ENCODE measurements at regions not wholly inside any gene's neighbourhood (a gene's known extent, or its start where the extent isn't known, plus 50 kb on each side); places are given as distances from the start of the nearest gene placed in this dataset.

DNA sequence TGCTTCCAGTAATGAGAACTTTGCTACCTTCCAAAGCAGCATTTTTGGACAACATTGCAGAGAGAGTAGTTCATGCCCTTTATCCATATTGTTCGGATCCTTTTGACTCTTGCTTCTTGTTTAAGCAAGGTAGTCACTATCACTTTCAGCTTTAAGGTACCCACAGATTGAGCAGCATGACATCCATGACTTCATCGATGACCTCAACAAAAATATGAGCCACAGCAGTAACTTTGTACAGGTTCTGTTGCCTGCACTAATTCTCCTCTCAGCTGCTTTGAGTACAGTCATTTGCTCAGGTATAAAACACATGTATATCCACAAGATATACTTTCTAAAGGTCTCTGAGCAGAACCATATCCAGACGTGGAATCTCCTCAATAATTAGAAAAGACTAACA is 546.3 kb downstream of the SOX6 start:
- Histone ChIP-seq H3K27me3 (no peaks in the 10 kb centered on the region), H3K36me3 (no peaks in the 10 kb centered on the region), H3K4me3 (no peak overlapping the region), H3K4me1 (no peaks in the 10 kb centered on the region), H3K27ac (no peak overlapping the region), H3K9me3 (no peaks in the 10 kb centered on the region)
- WGBS, 2 donors: 80 to 88% methylated on average over 3 of the region's 3 CpGs
- intact Hi-C loops (cut with DNase I): no loop called here
- no peak for DNase-seq
- no peak for TF ChIP-seq POLR2A (IDR thresholded peaks at IDR 0.05)
- TF ChIP-seq, protein P1, sequence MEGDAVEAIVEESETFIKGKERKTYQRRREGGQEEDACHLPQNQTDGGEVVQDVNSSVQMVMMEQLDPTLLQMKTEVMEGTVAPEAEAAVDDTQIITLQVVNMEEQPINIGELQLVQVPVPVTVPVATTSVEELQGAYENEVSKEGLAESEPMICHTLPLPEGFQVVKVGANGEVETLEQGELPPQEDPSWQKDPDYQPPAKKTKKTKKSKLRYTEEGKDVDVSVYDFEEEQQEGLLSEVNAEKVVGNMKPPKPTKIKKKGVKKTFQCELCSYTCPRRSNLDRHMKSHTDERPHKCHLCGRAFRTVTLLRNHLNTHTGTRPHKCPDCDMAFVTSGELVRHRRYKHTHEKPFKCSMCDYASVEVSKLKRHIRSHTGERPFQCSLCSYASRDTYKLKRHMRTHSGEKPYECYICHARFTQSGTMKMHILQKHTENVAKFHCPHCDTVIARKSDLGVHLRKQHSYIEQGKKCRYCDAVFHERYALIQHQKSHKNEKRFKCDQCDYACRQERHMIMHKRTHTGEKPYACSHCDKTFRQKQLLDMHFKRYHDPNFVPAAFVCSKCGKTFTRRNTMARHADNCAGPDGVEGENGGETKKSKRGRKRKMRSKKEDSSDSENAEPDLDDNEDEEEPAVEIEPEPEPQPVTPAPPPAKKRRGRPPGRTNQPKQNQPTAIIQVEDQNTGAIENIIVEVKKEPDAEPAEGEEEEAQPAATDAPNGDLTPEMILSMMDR (IDR thresholded peaks at IDR 0.05): no peak

DNA sequence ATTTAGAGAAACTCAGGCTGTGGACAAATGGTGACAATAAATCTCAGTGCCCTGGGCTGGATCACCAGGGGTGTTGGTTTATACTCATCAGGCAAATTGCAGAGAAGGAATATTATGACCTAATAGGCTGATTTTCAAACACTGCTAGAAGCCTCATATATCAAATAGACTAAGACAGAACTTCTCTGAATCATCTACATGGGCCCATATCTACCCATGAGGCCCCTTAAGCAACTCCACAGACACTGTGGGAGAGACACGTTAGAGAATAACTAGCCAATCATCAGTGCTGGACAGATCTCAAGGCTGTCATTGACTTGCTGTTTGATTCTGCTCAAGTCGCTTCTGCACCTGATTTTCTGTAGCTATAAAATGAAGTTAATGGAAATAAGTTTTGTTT is 545.8 kb downstream of the SOX6 start:
- no peak for DNase-seq
- no peak overlapping the region for H3K27ac ChIP-seq
- no peaks in the 10 kb centered on the region for H3K9me3 ChIP-seq
- intact Hi-C loops (cut with DNase I): no loop called here
- no peaks in the 10 kb centered on the region for H3K27me3 ChIP-seq
- no peak overlapping the region for H3K4me3 ChIP-seq
- H3K36me3 ChIP-seq: no peaks in the 10 kb centered on the region
- 64 to 77% methylated on average over 2 of the region's 2 CpGs for WGBS, 2 donors
- H3K4me1 ChIP-seq: peaks cover 0 to 3% (median 0%) of the 10 kb centered on the region in 3 donors
- TF ChIP-seq, protein P1 (IDR thresholded peaks at IDR 0.05): no peak
- no peak for TF ChIP-seq POLR2A (IDR thresholded peaks at IDR 0.05)

DNA sequence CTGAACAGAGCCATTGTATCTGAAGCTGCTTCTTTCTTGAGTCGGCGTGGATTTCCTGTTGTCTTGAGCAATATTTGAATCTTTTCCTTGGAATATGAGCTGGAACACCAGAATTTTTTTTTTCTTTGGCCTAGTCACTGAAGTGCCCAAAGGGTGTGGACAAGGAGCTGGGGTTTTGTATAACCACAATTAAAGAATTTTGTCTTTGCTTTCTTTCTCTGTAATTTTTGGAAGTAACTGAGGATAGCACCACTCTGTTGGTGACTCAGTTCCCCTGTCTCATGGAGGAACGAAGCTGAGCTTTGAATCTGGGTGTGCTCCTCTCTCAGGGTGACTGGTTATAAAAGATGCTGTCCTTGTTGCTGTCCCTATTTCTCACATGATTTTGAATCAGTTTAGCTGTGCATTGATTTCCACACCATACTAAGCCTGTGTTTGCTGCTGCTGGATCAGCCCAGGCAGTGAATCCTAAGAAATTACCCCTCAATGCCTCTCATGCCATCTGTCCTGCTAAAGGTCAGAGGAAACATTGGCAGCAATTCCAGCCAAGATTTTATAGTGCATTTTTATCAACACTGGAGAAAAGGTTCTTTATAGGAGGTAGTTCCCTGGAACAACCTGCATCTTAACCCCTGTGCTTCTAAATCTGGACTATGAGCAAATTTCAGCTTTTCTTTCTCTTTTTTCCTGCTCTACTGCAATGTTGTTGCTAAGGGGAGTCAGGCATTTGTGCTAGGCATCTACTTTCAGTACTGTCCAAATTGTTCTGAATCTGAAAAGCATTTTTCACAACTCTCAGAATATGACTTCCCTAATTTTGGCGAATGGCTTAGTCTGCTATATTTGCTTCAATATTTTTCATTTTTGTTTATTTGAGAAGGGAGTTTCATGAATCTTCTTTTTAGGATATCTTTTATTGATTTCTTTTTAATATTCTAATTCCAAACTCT is 540.8 kb downstream of the SOX6 start:
- Histone ChIP-seq H3K27ac (peak overlapping the region in 1 of 4 donors; percentile 3), H3K4me3 (no peak overlapping the region), H3K9me3 (no peaks in the 10 kb centered on the region), H3K4me1 (peaks cover 0 to 25% (median 6%) of the 10 kb centered on the region in 3 donors), H3K27me3 (no peaks in the 10 kb centered on the region), H3K36me3 (no peaks in the 10 kb centered on the region)
- intact Hi-C loops (cut with DNase I): no loop called here
- 54 to 68% methylated on average over 4 of the region's 4 CpGs for WGBS, 2 donors
- TF ChIP-seq POLR2A (IDR thresholded peaks at IDR 0.05): no peak
- TF ChIP-seq, protein P1 (IDR thresholded peaks at IDR 0.05): no peak
- DNase-seq: no peak

DNA sequence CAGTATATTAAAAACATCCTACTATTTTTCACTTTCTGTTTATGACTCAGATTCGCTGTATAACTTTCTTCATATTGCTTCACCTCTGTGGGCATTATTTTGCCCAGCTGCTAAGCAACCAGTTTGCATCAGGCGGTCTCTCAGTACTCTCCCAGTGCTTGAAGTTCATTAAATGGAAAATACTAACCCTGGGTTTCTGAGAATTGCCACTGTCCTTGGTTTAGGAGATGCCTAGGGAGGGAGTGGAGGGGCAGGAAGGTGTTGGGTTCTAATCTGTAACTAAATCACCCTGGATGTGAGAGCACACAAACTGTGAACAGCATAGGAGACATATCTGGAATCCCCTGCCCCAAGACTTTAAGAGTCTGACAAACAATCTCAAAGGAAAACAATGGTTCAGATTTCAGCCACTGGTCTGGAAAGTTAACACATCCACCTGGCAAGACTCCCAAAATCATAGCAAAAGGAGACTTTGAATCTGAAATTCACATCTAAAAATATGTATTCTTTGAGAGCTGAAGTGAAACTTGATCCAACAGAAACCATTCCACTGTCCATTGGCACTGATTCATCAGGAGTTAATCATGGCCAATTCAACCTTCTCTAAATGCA is 540.0 kb downstream of the SOX6 start:
- DNase-seq: no peak
- TF ChIP-seq, protein P1 (IDR thresholded peaks at IDR 0.05): no peak
- no peak for TF ChIP-seq POLR2A (IDR thresholded peaks at IDR 0.05)
- no peaks in the 10 kb centered on the region for H3K27me3 ChIP-seq
- H3K36me3 ChIP-seq: no peaks in the 10 kb centered on the region
- no peaks in the 10 kb centered on the region for H3K9me3 ChIP-seq
- no peak overlapping the region for H3K4me3 ChIP-seq
- H3K27ac ChIP-seq: peak overlapping the region in 1 of 4 donors; percentile 15
- intact Hi-C loops (cut with DNase I): no loop called here
- peaks cover 0 to 25% (median 6%) of the 10 kb centered on the region in 3 donors for H3K4me1 ChIP-seq
- 9 to 57% methylated on average over 2 of the region's 2 CpGs for WGBS, 2 donors

DNA sequence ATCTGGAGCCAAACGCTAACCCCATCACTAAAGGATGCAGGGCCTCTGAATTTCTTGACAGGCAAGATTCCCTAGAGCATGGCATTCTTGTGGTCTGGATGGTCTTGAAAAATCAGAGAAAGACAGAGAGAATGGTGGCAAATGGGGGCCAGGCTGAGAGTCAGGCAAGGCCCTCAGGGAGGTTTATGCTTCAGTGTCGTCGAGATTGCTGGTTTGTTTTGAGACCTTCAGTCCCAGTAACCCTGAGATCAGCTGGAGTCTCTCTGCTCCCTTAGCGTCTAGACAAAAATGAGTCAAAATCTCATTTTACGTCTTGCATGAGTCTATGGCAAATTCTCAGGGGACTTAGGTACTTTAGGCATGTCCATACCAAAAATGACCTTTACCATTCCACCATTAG is 539.3 kb downstream of the SOX6 start:
- no peak for TF ChIP-seq POLR2A (IDR thresholded peaks at IDR 0.05)
- TF ChIP-seq, protein P1 (IDR thresholded peaks at IDR 0.05): no peak
- WGBS, 2 donors: 83 to 98% methylated on average over 5 of the region's 5 CpGs
- DNase-seq: no peak
- Histone ChIP-seq H3K27me3 (no peaks in the 10 kb centered on the region), H3K9me3 (no peaks in the 10 kb centered on the region), H3K27ac (peak overlapping the region in 1 of 4 donors; percentile 15), H3K4me3 (no peak overlapping the region), H3K36me3 (no peaks in the 10 kb centered on the region), H3K4me1 (peaks cover 0 to 25% (median 6%) of the 10 kb centered on the region in 3 donors)
- intact Hi-C loops (cut with DNase I): no loop called here
